HS-27A (cell line): ENCODE measurements at regions not wholly inside any gene's neighbourhood (a gene's known extent, or its start where the extent isn't known, plus 50 kb on each side); places are given as distances from the start of the nearest gene placed in this dataset.

Experiments used
- DNase-seq: peaks from one replicate; pipeline ENCODE4 v3.0.0-alpha.2; 2012; ENCODE audit warnings: low read depth, missing footprints

DNA sequence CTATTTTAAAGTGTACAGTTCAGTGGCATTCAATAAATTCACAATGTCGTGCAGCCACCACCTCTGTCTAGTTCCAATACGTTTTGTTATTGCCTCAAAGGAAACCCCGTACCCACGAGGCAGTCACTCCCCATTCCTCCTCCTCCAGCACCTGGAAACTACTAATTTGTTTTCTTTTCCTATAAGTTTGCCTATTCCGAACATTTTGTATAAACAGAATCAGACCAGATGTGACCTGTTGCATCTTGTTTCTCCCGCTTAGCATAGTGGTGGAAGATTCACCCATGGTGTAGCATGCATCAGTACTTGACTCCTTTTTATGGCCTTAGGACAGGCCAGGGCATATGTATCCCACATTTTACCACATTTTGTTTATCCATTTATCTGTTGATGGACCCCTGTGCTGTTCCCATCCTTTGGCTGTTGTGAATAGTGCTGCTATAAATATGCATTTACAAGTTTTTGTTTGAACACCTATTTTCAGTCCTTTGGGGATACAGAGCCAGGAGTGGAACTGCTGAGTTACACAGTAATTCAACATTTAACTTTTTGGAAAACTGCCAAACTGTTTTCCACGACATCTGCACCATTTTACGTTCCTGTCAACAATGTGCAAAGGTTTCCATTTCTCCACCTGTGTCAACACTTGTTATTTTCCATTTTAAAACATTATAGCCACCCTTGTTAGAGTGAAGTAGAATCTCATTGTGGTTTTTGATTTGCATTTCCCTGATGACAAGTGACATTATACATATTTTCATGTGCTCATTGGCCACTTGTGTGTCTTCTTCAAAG, 57.8 kb upstream of the STX18 start:
- DNase-seq: no peak

DNA sequence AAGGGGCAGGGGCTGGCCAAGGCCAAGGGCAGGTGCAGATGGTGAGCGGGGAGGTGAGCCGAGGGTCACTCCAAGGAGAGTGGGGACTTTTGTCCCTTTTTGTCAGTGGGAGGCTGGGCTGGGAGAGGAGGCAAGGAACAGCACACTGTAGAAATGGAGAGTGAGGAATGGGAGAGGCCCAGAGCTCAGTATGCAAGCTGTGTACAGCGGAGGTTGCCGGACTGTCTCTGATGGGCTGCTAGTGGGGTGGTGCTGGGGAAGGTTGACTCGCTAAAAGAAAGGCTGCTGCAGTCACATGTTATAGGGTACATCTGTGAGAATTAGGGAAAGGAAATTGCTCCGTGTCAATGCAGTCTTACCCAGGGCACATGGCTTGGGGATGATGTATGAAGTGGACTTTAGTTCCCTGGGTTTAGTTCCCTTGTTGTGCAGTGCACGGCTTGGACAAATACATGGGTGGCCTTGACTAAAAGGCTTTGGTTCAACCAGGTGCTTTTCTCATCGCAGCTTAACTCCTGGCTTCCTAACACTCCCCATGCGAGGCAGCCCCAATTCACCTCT, 57.1 kb upstream of the STX18 start:
- DNase-seq: no peak

DNA sequence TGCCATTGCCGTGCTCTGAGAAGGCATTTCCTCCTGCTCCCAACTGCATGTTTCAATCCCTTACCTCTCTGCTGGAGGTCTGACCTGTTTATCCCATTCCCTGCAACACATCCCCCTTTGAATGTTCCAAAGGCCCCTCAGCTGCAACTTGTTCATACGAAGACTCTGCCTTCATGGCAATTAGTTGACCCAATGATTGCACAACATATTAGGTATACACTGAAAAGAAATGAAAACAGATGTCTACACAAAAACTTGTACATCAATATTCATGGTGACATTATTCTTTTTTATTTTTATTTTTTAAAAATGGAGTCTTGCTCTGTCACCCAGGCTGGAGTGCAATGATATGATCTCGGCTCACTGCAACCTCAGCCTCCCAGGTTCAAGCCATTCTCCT, 54.9 kb upstream of the STX18 start:
- no peak for DNase-seq

DNA sequence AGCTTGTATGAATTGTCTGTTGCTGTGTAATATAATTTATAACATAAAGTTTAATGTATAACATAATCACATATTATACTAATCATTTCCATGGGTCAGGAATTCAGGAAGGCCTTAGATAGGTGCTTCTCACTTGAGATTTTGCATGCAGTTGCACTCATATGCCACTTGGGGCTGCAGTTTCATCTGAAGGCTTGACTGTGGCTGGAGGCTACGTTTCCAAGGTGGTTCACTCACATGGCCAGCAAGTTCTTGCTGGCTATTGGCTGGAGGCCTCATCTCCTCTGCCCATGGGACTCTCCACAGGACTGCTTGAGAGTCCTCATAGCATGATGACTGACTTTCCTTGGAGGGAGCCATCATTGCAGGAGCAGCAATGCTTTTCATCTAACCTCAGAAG, 53.4 kb upstream of the STX18 start:
- DNase-seq: no peak

DNA sequence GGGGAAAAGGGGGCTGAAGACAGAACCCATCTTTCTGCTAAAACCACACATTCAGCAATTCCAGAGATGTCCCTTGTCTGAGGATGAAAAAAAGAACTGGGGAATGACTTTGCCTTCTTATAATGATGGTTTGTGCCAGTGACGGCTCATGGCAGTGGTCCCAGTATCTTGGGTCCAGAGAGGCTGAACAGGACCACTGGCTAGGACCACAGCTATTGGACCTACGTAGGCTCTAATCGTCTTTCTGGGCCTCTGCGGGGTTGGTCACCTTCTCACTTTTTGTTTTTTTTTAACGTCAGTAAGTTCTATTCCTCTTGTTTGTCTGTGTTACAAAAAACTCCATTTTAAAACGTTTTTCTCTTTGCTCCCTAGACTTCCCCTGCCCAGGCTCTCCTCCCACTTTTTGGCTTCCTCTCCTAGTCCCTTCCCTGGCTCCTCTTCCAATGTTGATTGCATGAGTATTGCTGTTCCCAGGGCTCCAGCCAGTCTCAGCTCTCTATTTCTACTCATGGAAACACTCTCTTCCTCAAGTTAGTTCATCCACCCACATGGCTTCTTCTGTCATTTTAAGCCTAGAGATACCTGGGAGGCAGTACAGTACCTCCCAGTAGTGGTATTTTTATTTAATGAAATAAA, 52.6 kb upstream of the STX18 start:
- no peak for DNase-seq

DNA sequence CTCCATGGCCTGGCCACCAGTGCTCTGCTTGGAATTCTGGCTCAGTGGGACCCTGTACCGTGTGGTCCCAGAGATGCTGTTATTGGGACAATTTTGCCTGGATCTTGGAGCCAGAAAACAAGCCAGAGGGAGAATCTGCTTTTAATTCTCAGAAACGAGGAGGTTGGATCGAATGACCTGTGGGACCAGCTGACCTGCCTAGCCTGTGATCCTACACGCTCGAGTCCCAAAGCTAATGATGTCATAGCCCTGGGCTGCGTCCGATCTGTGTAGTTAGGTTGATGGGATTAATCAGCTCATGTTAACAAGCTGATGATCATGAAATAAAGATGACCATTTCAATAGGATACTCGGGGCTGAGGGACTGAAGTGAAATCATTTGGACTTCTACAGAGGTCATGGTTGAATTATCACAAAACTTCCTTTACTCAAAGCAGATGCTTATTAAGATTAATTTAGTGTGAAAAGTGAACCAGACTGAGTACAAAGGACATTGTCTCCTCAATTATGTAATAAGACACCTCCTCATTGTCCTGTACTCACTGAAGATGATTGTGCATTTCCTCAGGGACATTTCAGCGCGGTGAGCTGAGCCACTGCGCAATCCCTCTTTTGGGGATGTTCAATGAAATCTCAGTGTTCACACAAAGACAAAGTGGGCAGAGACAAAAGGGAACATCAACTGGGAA, 51.9 kb upstream of the STX18 start:
- DNase-seq: no peak

DNA sequence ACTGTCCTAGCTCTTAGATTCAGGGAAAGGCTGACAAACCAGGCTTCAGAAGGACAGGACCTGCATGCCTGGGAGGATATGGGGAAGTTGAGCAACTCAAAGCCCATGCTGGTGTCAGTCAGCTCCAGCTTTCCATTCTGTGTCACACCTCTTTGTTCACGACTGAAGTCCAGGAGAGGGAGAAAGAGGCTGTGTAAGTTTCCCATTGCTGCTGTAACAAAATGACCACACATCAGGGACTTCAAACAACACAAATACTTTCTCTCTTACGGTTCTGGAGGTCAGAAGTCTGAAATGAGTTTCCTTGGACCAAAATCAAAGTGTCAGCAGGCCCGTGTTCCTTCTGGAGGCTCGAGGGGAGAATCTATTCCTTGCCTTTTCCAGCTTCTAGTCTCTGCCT, 50.6 kb upstream of the STX18 start:
- DNase-seq: no peak
